Mesodermal cell (in vitro differentiated cells): ENCODE measurements at regions not wholly inside any gene's neighbourhood (a gene's known extent, or its start where the extent isn't known, plus 50 kb on each side); places are given as distances from the start of the nearest gene placed in this dataset.

Source experiments
- H3K27ac ChIP-seq: 2 replicates; pipeline ENCODE4 v1.7.0; 2013; ENCODE audit warnings: mild to moderate bottlenecking, low read depth, low read length, moderate library complexity; ENCODE audit not compliant: severe bottlenecking
- H3K36me3 ChIP-seq: 2 replicates; pipeline ENCODE4 v1.7.1; 2013; ENCODE audit warnings: mild to moderate bottlenecking, low read length, moderate library complexity; ENCODE audit not compliant: control insufficient read depth, insufficient read depth
- H3K4me1 ChIP-seq: one replicate; pipeline ENCODE4 v1.7.1; 2013; ENCODE audit warnings: mild to moderate bottlenecking, low read length; ENCODE audit not compliant: insufficient read depth, control insufficient read depth, poor library complexity, severe bottlenecking
- H3K4me3 ChIP-seq: 2 replicates; pipeline ENCODE4 v1.7.0; 2013; ENCODE audit warnings: low read length, control low read depth, mild to moderate bottlenecking; ENCODE audit not compliant: insufficient read depth, poor library complexity, severe bottlenecking; ENCODE audit errors: extremely low read depth
- H3K9me3 ChIP-seq: 2 replicates; pipeline ENCODE4 v1.7.1; 2013; ENCODE audit warnings: mild to moderate bottlenecking, low read length, moderate library complexity; ENCODE audit not compliant: control insufficient read depth
- WGBS, 2 experiments: methylation state at CpG; one replicate each; pipeline ENCODE4 v1.1.5; 2013; ENCODE audit warnings: missing lambda C conversion rate in 2 of 2; ENCODE audit not compliant: insufficient coverage in 2 of 2; 5-methylcytosine and 5-hydroxymethylcytosine counted together

- Histone ChIP-seq H3K4me1 (no peaks in the 10 kb centered on the region), H3K4me3 (no peak overlapping the region), H3K27ac (no peak overlapping the region), H3K9me3 (peaks cover 19% of the 10 kb centered on the region), H3K36me3 (no peaks in the 10 kb centered on the region)
- 85 to 90% methylated on average over 7 to 9 of the region's 10 CpGs for WGBS, 2 experiments
Observed at GRCh38 chr10:130392031-130392430, 255.8 kb downstream of the GLRX3 start.

DNA sequence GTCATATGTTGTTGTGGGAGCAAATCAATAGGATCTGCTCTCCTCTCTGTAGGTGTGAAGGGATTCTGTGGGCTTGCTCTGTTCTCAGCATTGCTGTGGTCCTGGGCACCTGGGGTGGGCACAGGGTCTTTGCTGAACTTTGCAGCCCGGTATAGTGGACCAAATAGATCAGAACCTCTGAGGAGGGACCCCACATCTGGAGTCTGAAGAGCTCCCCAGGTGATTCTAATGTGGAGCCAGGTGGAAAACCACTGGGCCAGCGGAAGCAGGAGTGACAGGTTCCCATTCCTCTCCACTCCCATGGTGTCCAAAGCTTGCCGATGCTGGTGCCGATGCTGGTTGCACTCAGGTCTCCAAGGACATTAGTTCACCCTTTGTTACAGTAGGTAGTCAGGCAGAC lies 257.2 kb downstream of the GLRX3 start:
- Histone ChIP-seq H3K27ac (no peak overlapping the region), H3K9me3 (peaks cover 19% of the 10 kb centered on the region)
- 86% methylated on average over 3 of the region's 4 CpGs; no CpG with 5 or more reads in 1 of the 2 experiments for WGBS, 2 experiments

DNA sequence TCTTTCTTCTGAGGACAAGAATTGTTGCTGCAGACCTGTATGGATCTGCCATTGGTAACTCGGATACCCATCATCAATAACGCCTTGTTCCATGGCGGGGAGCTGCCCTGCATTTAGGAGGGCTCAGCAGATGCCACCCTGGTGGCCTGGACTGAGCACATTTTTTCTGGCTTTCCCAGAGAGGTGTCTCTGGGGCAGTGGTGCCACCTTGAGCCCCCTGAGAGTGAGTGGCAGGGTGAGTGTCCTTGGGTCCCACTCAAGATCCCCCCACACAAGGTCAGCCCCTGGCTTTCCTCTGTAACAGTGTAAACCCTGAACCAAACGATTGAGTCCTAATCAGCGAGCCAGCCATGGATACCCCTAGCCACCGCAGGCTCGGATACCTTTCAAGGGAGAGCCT lies 258.6 kb downstream of the GLRX3 start:
- Histone ChIP-seq H3K27ac (no peak overlapping the region), H3K4me1 (no peaks in the 10 kb centered on the region), H3K36me3 (no peaks in the 10 kb centered on the region), H3K4me3 (no peak overlapping the region), H3K9me3 (peaks cover 19% of the 10 kb centered on the region)
- WGBS, 2 experiments: 82 to 90% methylated on average over 5 to 7 of the region's 7 CpGs

More for the DNA sequence above, 257.2 kb downstream of the GLRX3 start:
- Histone ChIP-seq H3K36me3 (no peaks in the 10 kb centered on the region), H3K4me3 (no peak overlapping the region), H3K4me1 (no peaks in the 10 kb centered on the region)

- H3K36me3 ChIP-seq: no peaks in the 10 kb centered on the region
- H3K4me3 ChIP-seq: no peak overlapping the region
- no peak overlapping the region for H3K27ac ChIP-seq
- peaks cover 19% of the 10 kb centered on the region for H3K9me3 ChIP-seq
- no peaks in the 10 kb centered on the region for H3K4me1 ChIP-seq
- 46 to 80% methylated on average over 3 to 4 of the region's 7 CpGs for WGBS, 2 experiments
Observed at GRCh38 chr10:130395248-130395936, 259.2 kb downstream of the GLRX3 start.

GRCh38 chr10:130396044-130396443 lies 259.9 kb downstream of the GLRX3 start:
- Histone ChIP-seq H3K36me3 (no peaks in the 10 kb centered on the region), H3K9me3 (peaks cover 19% of the 10 kb centered on the region), H3K27ac (no peak overlapping the region), H3K4me3 (no peak overlapping the region), H3K4me1 (no peaks in the 10 kb centered on the region)
- 93 to 97% methylated on average over 5 of the region's 5 CpGs for WGBS, 2 experiments

DNA sequence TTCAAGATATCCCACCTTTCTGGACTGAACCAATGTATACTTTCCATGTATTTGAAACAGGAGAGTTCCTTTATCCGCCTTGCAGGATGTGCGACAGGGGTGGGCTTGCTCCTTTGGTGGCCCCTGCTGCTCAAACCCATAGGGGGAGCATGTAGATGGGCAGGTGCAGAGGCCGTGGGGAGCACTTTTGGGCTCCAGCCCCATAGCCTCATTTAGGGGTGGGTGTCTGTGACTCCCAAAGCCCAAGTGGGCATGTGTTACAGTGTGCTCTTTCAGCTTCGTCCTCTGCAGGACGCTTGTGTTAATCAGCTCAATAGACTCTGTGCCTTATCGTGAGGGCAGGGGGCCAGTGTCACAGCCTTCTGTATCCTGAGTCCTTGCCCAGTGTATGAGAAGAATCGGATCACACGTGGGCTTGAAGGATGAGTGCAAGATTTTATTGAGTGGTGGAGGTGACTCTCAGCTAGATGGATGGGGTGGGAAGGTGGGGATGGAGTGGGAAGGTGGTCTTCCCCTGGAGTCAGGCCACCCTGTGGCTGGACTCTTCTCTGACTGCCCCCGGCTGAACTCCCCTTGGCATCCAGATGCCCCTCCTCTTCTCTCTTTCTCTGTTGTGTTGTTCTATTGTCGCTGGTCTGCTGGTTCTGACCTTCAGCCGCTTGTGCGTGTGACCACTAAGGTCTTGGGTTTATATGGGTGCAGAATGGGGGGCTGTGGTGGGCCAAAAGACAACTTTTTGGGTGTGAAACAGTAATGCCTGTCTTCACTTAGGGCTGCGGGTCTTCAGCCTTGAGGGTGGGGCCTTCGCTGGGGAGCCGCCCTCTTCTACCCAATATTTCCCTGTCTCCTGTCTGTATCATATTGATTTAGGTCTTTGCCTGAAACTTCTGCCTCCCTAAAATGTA lies 262.2 kb downstream of the GLRX3 start:
- Histone ChIP-seq H3K27ac (no peak overlapping the region), H3K9me3 (peaks cover 19% of the 10 kb centered on the region), H3K4me3 (no peak overlapping the region), H3K36me3 (no peaks in the 10 kb centered on the region), H3K4me1 (no peaks in the 10 kb centered on the region)
- WGBS, 2 experiments: 78 to 80% methylated on average over 7 to 9 of the region's 15 CpGs

DNA sequence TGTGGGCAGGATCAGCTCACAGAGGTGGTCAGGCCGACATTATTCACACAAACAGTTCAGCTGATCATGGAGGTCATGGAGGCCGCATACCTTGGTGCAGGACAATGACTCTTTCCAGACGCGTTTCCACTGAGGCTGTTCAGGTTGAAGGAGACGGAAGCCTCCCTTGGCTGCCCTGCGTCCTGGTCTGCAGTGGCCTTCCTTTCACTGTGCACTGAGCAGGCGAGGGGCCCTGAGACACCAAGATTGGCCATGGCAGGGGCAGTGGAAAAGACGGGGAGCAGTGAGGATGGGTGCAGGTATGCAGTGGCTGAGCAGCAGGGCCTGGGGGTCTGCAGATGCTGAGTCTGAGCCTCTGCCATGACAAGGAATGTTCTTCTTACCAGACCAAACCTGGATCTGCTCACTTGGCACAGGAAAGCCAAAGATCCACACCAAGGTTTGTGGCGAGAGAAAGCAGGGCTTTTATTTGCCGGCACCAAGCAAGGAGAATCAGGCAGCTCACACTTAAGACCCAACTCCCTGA lies 263.3 kb downstream of the GLRX3 start:
- Histone ChIP-seq H3K4me3 (no peak overlapping the region), H3K36me3 (no peaks in the 10 kb centered on the region), H3K27ac (no peak overlapping the region), H3K4me1 (no peaks in the 10 kb centered on the region), H3K9me3 (peaks cover 14% of the 10 kb centered on the region)
- 89 to 90% methylated on average over 6 to 8 of the region's 10 CpGs for WGBS, 2 experiments

DNA sequence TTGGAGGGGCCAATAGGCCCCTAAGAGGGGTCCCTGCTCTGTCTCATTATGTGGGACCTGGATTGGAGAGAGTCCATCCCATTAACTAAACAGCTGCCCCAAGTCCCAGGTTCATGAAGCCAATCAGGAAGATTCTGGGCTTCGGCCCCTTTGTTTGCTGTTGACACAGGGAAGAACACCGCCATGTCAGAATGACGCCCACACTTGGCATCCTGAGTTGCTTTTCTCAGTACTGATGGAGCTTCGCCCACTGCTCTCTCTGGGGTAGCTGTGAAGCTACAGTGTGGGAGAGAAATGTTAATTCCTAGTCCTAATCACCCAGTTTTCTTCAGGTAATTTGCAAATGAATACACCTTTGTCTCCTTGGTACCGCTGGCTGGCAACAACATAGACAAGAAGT lies 264.7 kb downstream of the GLRX3 start:
- Histone ChIP-seq H3K4me3 (no peak overlapping the region), H3K4me1 (no peaks in the 10 kb centered on the region), H3K27ac (no peak overlapping the region), H3K9me3 (peaks cover 8% of the 10 kb centered on the region), H3K36me3 (no peaks in the 10 kb centered on the region)
- whole genome bisulfite sequencing, 2 experiments: 74 to 85% methylated on average over 3 to 4 of the region's 5 CpGs

DNA sequence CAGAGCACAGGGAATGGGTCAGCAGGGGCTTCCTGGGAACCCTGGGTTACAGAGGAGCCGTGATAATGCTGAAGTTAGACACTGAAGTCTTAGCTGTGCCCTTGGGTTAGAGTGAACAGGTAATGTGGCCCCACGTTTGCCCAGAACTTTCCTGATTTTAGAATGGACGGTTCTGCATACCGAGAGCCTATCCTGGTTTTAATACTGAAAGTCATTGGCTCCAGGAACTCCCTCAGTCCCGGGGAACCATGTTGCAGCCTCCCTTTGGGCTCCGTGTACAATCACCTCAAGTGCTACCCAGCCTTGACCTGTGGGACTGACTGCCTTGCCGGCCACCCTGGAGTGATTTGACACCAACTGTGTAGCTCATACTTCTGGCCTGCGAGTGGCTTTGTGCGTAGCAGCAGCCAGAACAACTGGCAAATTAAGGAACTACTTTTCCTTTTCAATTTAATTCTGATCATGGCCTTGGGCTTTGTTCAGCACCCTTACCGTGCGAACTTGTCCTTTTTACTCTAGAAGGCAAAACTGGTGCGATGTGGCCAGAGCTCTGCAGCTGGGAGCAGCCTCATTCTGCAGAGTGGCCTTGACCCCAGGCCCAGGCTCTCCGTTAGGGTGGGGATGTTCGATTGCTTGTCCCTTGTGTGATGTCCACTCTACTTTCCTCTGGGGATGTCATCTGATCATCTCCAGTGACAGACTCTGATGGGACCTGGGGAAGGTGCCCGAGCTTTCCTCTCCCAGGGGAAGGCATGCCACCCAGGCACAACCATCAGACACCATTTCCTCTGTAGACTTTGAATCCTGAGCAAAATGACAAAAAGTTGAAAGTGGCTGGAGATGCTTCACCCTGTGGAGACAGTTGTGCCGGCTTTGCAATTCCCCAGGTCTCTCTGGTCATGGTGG lies 265.9 kb downstream of the GLRX3 start:
- H3K9me3 ChIP-seq: no peaks in the 10 kb centered on the region
- no peak overlapping the region for H3K4me3 ChIP-seq
- WGBS, 2 experiments: 92 to 93% methylated on average over 13 to 14 of the region's 16 CpGs
- no peaks in the 10 kb centered on the region for H3K36me3 ChIP-seq
- H3K4me1 ChIP-seq: no peaks in the 10 kb centered on the region
- H3K27ac ChIP-seq: no peak overlapping the region
